Right lobe of liver (tissue), 4 donors: ENCODE measurements at regions not wholly inside any gene's neighbourhood (a gene's known extent, or its start where the extent isn't known, plus 50 kb on each side); places are given as distances from the start of the nearest gene placed in this dataset.

Experiments used
- CTCF ChIP-seq, 4 donors: fragments of 200-600 bp in 3 of 4; fragments of 450-650 bp in 1 of 4; IDR thresholded peaks; one replicate each; pipeline versions ENCODE4 v1.5.1 to v1.8.0; 2016 to 2022; ENCODE audit warnings: antibody characterized with exemption in 4 of 4, mild to moderate bottlenecking in 2 of 4
- POLR2A ChIP-seq: fragments of 450-650 bp; IDR thresholded peaks from one replicate; pipeline ENCODE4 v1.6.1; 2017; ENCODE audit warnings: antibody characterized with exemption, mild to moderate bottlenecking
- donor health status: DM: no; HTN: no; CAD: no.
- donor health status: DM: no; HTN: no; CAD: no.
- donor health status: DM: no; HTN: yes; CAD: no.

- TF ChIP-seq CTCF (IDR thresholded peaks at IDR 0.05) (no peak), POLR2A (no peak)
Observed at GRCh38 chr11:127995921-127996320, 591.4 kb downstream of the ETS1 start.
